Keratinocyte (primary cell): ENCODE measurements at regions not wholly inside any gene's neighbourhood (a gene's known extent, or its start where the extent isn't known, plus 50 kb on each side); places are given as distances from the start of the nearest gene placed in this dataset.

Source experiments
- CTCF ChIP-seq, 3 experiments: IDR thresholded peaks in 1 of 3; conservative IDR thresholded peaks in 1 of 3; optimal IDR thresholded peaks in 1 of 3; 2 replicates in 2 of 3; 3 replicates in 1 of 3; pipeline versions ENCODE3 to v1.5.1; 2011; ENCODE audit warnings: low read length in 3 of 3, mild to moderate bottlenecking in 3 of 3, moderate library complexity in 2 of 3, control low read depth in 1 of 3, inconsistent platforms in 1 of 3; ENCODE audit not compliant: insufficient read depth in 2 of 3; ENCODE audit errors: extremely low read depth in 1 of 3
- EZH2 ChIP-seq: IDR thresholded peaks from one replicate; pipeline ENCODE4 v1.6.1; 2012; ENCODE audit warnings: inconsistent platforms, mild to moderate bottlenecking, low read length, moderate library complexity

DNA sequence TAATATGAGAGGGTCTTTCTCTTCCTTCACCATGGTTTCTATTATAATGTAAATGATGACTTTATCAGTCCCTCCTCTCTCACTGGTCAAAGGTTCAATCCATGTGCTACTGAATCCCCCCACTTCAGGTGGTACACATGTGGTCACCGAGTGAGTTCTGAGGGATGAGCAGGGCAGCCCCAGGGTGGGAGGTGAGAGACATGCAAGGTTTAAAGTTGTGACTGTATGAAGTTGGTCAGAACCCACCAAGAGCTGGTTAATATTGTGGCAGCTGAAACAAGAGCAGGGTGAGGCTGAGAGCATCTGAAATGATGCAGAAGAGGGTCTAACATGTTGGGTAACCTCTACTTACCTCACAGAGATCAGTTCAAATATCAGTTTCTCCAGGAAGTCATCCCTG is 444.7 kb upstream of the FBXO33 start:
- TF ChIP-seq CTCF (optimal IDR thresholded peaks at IDR 0.05 in 1 of 3, IDR thresholded peaks at IDR 0.05 in 1 of 3, conservative IDR thresholded peaks at IDR 0.05 in 1 of 3; ENCODE audit: extremely low read depth in 1 of 3, insufficient read depth in 2 of 3, low read length in 3 of 3): no peak
- no peak for TF ChIP-seq EZH2
